NCI-H446 (cell line): ENCODE measurements at regions not wholly inside any gene's neighbourhood (a gene's known extent, or its start where the extent isn't known, plus 50 kb on each side); places are given as distances from the start of the nearest gene placed in this dataset.
"Not testable (repeated sequence)": the region's sequence is repeated elsewhere in the genome, so short reads cannot be mapped to it uniquely, and the experiment has no call there.

Experiments used
- DNase-seq, 2 experiments: peaks; one replicate each; lab custom pipeline; 2025; lab: John Stamatoyannopoulos, UW

GRCh38 chr3:157920822-157921700 lies 185.2 kb downstream of the SHOX2 start:
- DNase-seq: peak; percentile 94 to 98

- no peak for DNase-seq
Observed at GRCh38 chr3:157919319-157919887, 186.8 kb downstream of the SHOX2 start.

- DNase-seq: no peak
Observed at GRCh38 chr3:157918402-157918801, 187.8 kb downstream of the SHOX2 start.

- DNase-seq: no peak
Observed at GRCh38 chr3:157916672-157917071, 189.5 kb downstream of the SHOX2 start.

GRCh38 chr3:157914882-157915281 lies 191.3 kb downstream of the SHOX2 start:
- DNase-seq: no peak

- DNase-seq: peak in 1 of 2 experiments; percentile 63
Observed at GRCh38 chr3:157913741-157914150, 192.5 kb downstream of the SHOX2 start.

GRCh38 chr3:157912514-157913451 lies 193.4 kb downstream of the SHOX2 start:
- DNase-seq: no peak

GRCh38 chr3:157906627-157907026 lies 199.6 kb downstream of the SHOX2 start:
- peak in 1 of 2 experiments; percentile 31 for DNase-seq

GRCh38 chr3:157905885-157906284 lies 200.3 kb downstream of the SHOX2 start:
- DNase-seq: no peak

- not testable (repeated sequence) for DNase-seq
Observed at GRCh38 chr3:157902680-157903079, 203.5 kb downstream of the SHOX2 start.

GRCh38 chr3:157888040-157888439 lies 218.2 kb downstream of the SHOX2 start:
- no peak for DNase-seq

- no peak for DNase-seq
Observed at GRCh38 chr3:157876556-157876955, 229.7 kb downstream of the SHOX2 start.

GRCh38 chr3:157872902-157873301 lies 233.3 kb downstream of the SHOX2 start:
- peak; percentile 76 to 94 for DNase-seq

GRCh38 chr3:157871838-157872460 lies 234.3 kb downstream of the SHOX2 start:
- DNase-seq: peak in 1 of 2 experiments; percentile 38

- no peak for DNase-seq
Observed at GRCh38 chr3:157871248-157871647, 235.0 kb downstream of the SHOX2 start.

- no peak for DNase-seq
Observed at GRCh38 chr3:157868946-157869345, 237.3 kb downstream of the SHOX2 start.

GRCh38 chr3:157868196-157868595 lies 238.0 kb downstream of the SHOX2 start:
- peak in 1 of 2 experiments; percentile 26 for DNase-seq

- DNase-seq: peak in 1 of 2 experiments; percentile 33
Observed at GRCh38 chr3:157865352-157866000, 240.7 kb downstream of the SHOX2 start.

GRCh38 chr3:157861076-157861765 lies 245.0 kb downstream of the SHOX2 start:
- DNase-seq: peak; percentile 44 to 73

- no peak for DNase-seq
Observed at GRCh38 chr3:157859541-157859940, 246.7 kb downstream of the SHOX2 start.

- no peak for DNase-seq
Observed at GRCh38 chr3:157858821-157859220, 247.4 kb downstream of the SHOX2 start.
